ENCODE measurements at regions not wholly inside any gene's neighbourhood (a gene's known extent, or its start where the extent isn't known, plus 50 kb on each side); places are given as distances from the start of the nearest gene placed in this dataset.
A peak's percentile ranks its signal among the peaks of the same experiment; 100 is the strongest.
"Not testable (repeated sequence)": the region's sequence is repeated elsewhere in the genome, so short reads cannot be mapped to it uniquely, and the experiment has no call there.

GRCh38 chr15:22519213-22519612 lies 60.5 kb downstream of the GOLGA6L22 start:
- H3K9me3 ChIP-seq (ENCODE audit: insufficient read depth, low read depth); POLR2A ChIA-PET (ENCODE audit: unreplicated experiment); CTCF ChIA-PET; DNase-seq; H3K79me2 ChIP-seq (ENCODE audit: low read depth); H3F3A ChIP-seq (ENCODE audit: insufficient read depth, low read depth); BruUV-seq (replicated peaks); H3K4me1 ChIP-seq (replicated peaks; ENCODE audit: insufficient read depth); H4K20me1 ChIP-seq (ENCODE audit: insufficient read depth); H2AFZ ChIP-seq; H3K27me3 ChIP-seq (ENCODE audit: insufficient read depth, low read depth); intact Hi-C loops (cut with micrococcal nuclease; ENCODE audit: unreplicated experiment); H3K9me2 ChIP-seq (ENCODE audit: insufficient read depth); H3K27ac ChIP-seq; H3K36me3 ChIP-seq (ENCODE audit: low read depth); H3K4me2 ChIP-seq; H3K4me3 ChIP-seq: not testable (repeated sequence)

GRCh38 chr15:22526537-22526936 lies 67.8 kb downstream of the GOLGA6L22 start:
- DNase-seq; H3K9me2 ChIP-seq (ENCODE audit: insufficient read depth); H3K4me1 ChIP-seq (replicated peaks; ENCODE audit: insufficient read depth); H4K20me1 ChIP-seq (ENCODE audit: insufficient read depth); H2AFZ ChIP-seq; H3K27me3 ChIP-seq (ENCODE audit: insufficient read depth, low read depth); intact Hi-C loops (cut with micrococcal nuclease; ENCODE audit: unreplicated experiment); H3F3A ChIP-seq (ENCODE audit: insufficient read depth, low read depth); H3K9me3 ChIP-seq (ENCODE audit: insufficient read depth, low read depth); CTCF ChIA-PET; H3K27ac ChIP-seq; POLR2A ChIA-PET (ENCODE audit: unreplicated experiment); BruUV-seq (replicated peaks); H3K4me2 ChIP-seq; H3K79me2 ChIP-seq (ENCODE audit: low read depth); H3K36me3 ChIP-seq (ENCODE audit: low read depth); H3K4me3 ChIP-seq: not testable (repeated sequence)

GRCh38 chr15:22527016-22527415 lies 68.3 kb downstream of the GOLGA6L22 start:
- intact Hi-C loops (cut with micrococcal nuclease; ENCODE audit: unreplicated experiment); H3K9me3 ChIP-seq (ENCODE audit: insufficient read depth, low read depth); H3K4me3 ChIP-seq; H3K9me2 ChIP-seq (ENCODE audit: insufficient read depth); H3K4me2 ChIP-seq; H3F3A ChIP-seq (ENCODE audit: insufficient read depth, low read depth); H3K27me3 ChIP-seq (ENCODE audit: insufficient read depth, low read depth); CTCF ChIA-PET; DNase-seq; H3K36me3 ChIP-seq (ENCODE audit: low read depth); H3K4me1 ChIP-seq (replicated peaks; ENCODE audit: insufficient read depth); H2AFZ ChIP-seq; H3K79me2 ChIP-seq (ENCODE audit: low read depth); H4K20me1 ChIP-seq (ENCODE audit: insufficient read depth); H3K27ac ChIP-seq; POLR2A ChIA-PET (ENCODE audit: unreplicated experiment); BruUV-seq (replicated peaks): not testable (repeated sequence)

GRCh38 chr15:22529200-22529599 lies 70.5 kb downstream of the GOLGA6L22 start:
- H3K27ac ChIP-seq; H3K9me3 ChIP-seq (ENCODE audit: insufficient read depth, low read depth); H3K4me2 ChIP-seq; H3K9me2 ChIP-seq (ENCODE audit: insufficient read depth); H2AFZ ChIP-seq; H3K79me2 ChIP-seq (ENCODE audit: low read depth); H4K20me1 ChIP-seq (ENCODE audit: insufficient read depth); DNase-seq; CTCF ChIA-PET; intact Hi-C loops (cut with micrococcal nuclease; ENCODE audit: unreplicated experiment); BruUV-seq (replicated peaks); H3K4me3 ChIP-seq; POLR2A ChIA-PET (ENCODE audit: unreplicated experiment); H3K36me3 ChIP-seq (ENCODE audit: low read depth); H3F3A ChIP-seq (ENCODE audit: insufficient read depth, low read depth); H3K4me1 ChIP-seq (replicated peaks; ENCODE audit: insufficient read depth); H3K27me3 ChIP-seq (ENCODE audit: insufficient read depth, low read depth): not testable (repeated sequence)

- H3K9me3 ChIP-seq (ENCODE audit: insufficient read depth, low read depth); H2AFZ ChIP-seq; H3K36me3 ChIP-seq (ENCODE audit: low read depth); DNase-seq; H3K79me2 ChIP-seq (ENCODE audit: low read depth); H3K9me2 ChIP-seq (ENCODE audit: insufficient read depth); H3K27me3 ChIP-seq (ENCODE audit: insufficient read depth, low read depth); H3F3A ChIP-seq (ENCODE audit: insufficient read depth, low read depth); intact Hi-C loops (cut with micrococcal nuclease; ENCODE audit: unreplicated experiment); BruUV-seq (replicated peaks); CTCF ChIA-PET; H3K4me1 ChIP-seq (replicated peaks; ENCODE audit: insufficient read depth); H3K27ac ChIP-seq; H3K4me3 ChIP-seq; POLR2A ChIA-PET (ENCODE audit: unreplicated experiment); H3K4me2 ChIP-seq; H4K20me1 ChIP-seq (ENCODE audit: insufficient read depth): not testable (repeated sequence)
Observed at GRCh38 chr15:22559701-22560100, 101.0 kb downstream of the GOLGA6L22 start.

GRCh38 chr15:22561716-22562115 lies 103.0 kb downstream of the GOLGA6L22 start:
- CTCF ChIA-PET; POLR2A ChIA-PET (ENCODE audit: unreplicated experiment); H2AFZ ChIP-seq; intact Hi-C loops (cut with micrococcal nuclease; ENCODE audit: unreplicated experiment); H3K4me3 ChIP-seq; BruUV-seq (replicated peaks); H3K4me1 ChIP-seq (replicated peaks; ENCODE audit: insufficient read depth); DNase-seq; H3K9me2 ChIP-seq (ENCODE audit: insufficient read depth); H3K4me2 ChIP-seq; H3K9me3 ChIP-seq (ENCODE audit: insufficient read depth, low read depth); H3K27me3 ChIP-seq (ENCODE audit: insufficient read depth, low read depth); H3K79me2 ChIP-seq (ENCODE audit: low read depth); H3F3A ChIP-seq (ENCODE audit: insufficient read depth, low read depth); H4K20me1 ChIP-seq (ENCODE audit: insufficient read depth); H3K27ac ChIP-seq; H3K36me3 ChIP-seq (ENCODE audit: low read depth): not testable (repeated sequence)

- intact Hi-C loops (cut with micrococcal nuclease; ENCODE audit: unreplicated experiment); H2AFZ ChIP-seq; H3K27me3 ChIP-seq (ENCODE audit: insufficient read depth, low read depth); H3F3A ChIP-seq (ENCODE audit: insufficient read depth, low read depth); DNase-seq; CTCF ChIA-PET; H3K4me3 ChIP-seq; H3K36me3 ChIP-seq (ENCODE audit: low read depth); H3K27ac ChIP-seq; H3K9me3 ChIP-seq (ENCODE audit: insufficient read depth, low read depth); H4K20me1 ChIP-seq (ENCODE audit: insufficient read depth); H3K4me2 ChIP-seq; H3K79me2 ChIP-seq (ENCODE audit: low read depth); POLR2A ChIA-PET (ENCODE audit: unreplicated experiment); H3K9me2 ChIP-seq (ENCODE audit: insufficient read depth); H3K4me1 ChIP-seq (replicated peaks; ENCODE audit: insufficient read depth): not testable (repeated sequence)
- TSS peak; percentile 23 for BruUV-seq (replicated peaks)
Observed at GRCh38 chr15:22566510-22566909, 107.8 kb downstream of the GOLGA6L22 start.

GRCh38 chr15:22569486-22569885 lies 110.8 kb downstream of the GOLGA6L22 start:
- H3K4me2 ChIP-seq; H3K36me3 ChIP-seq (ENCODE audit: low read depth); H4K20me1 ChIP-seq (ENCODE audit: insufficient read depth); H3K79me2 ChIP-seq (ENCODE audit: low read depth); POLR2A ChIA-PET (ENCODE audit: unreplicated experiment); H2AFZ ChIP-seq; H3F3A ChIP-seq (ENCODE audit: insufficient read depth, low read depth); H3K4me3 ChIP-seq; H3K27me3 ChIP-seq (ENCODE audit: insufficient read depth, low read depth); H3K9me3 ChIP-seq (ENCODE audit: insufficient read depth, low read depth); BruUV-seq (replicated peaks); CTCF ChIA-PET; H3K4me1 ChIP-seq (replicated peaks; ENCODE audit: insufficient read depth); H3K9me2 ChIP-seq (ENCODE audit: insufficient read depth); DNase-seq; H3K27ac ChIP-seq; intact Hi-C loops (cut with micrococcal nuclease; ENCODE audit: unreplicated experiment): not testable (repeated sequence)
